A673 (cell line): ENCODE measurements at regions not wholly inside any gene's neighbourhood (a gene's known extent, or its start where the extent isn't known, plus 50 kb on each side); places are given as distances from the start of the nearest gene placed in this dataset.

ENCODE experiments used
- BruUV-seq: library from RNA; stranded (reverse); fragments of 400-500 nt; replicated peaks from 2 replicates; lab custom pipeline; 2021; lab: Mats Ljungman, UMichigan
- CTCF ChIA-PET: fragments of 300-600 bp; sonication (Branson Sonifier 250); formaldehyde crosslinking; loops from one replicate; lab custom pipeline; 2022; ENCODE audit warnings: antibody characterized with exemption; lab: Charles Lee
- POLR2A ChIA-PET: fragments of 300-600 bp; sonication (Branson Sonifier 250); formaldehyde crosslinking; loops from one replicate; lab custom pipeline; 2022; ENCODE audit warnings: antibody characterized with exemption; ENCODE audit not compliant: low non-redundant PET; lab: Charles Lee
- DNase-seq: peaks from one replicate; pipeline ENCODE4 v3.0.0-alpha.2; 2015; ENCODE audit warnings: low spot score
- H3K27ac ChIP-seq: fragments of 200-600 bp; sonication (generic); 2 replicates; pipeline ENCODE4 v1.5.1; 2016; ENCODE audit warnings: mixed run types, low read depth, mild to moderate bottlenecking, mixed read lengths, antibody characterized with exemption, low read length; ENCODE audit not compliant: poor library complexity, severe bottlenecking
- H3K27me3 ChIP-seq: fragments of 200-600 bp; sonication (generic); replicated peaks from 2 replicates; pipeline ENCODE4 v1.6.1; 2017; ENCODE audit warnings: mixed run types, low read depth, mild to moderate bottlenecking, mixed read lengths, antibody characterized with exemption, low read length; ENCODE audit not compliant: insufficient read depth, poor library complexity
- H3K36me3 ChIP-seq: fragments of 200-600 bp; sonication (generic); 2 replicates; pipeline ENCODE4 v1.6.1; 2016; ENCODE audit warnings: mixed run types, mild to moderate bottlenecking, mixed read lengths, antibody characterized with exemption, low read length; ENCODE audit not compliant: insufficient read depth, poor library complexity, severe bottlenecking
- H3K4me1 ChIP-seq: fragments of 200-600 bp; sonication (generic); 2 replicates; pipeline ENCODE4 v1.6.1; 2017; ENCODE audit warnings: mixed run types, mild to moderate bottlenecking, mixed read lengths, antibody characterized with exemption, low read length; ENCODE audit not compliant: insufficient read depth, poor library complexity, severe bottlenecking
- H3K4me3 ChIP-seq: fragments of 200-600 bp; sonication (generic); 2 replicates; pipeline ENCODE4 v1.5.1; 2016; ENCODE audit warnings: low read depth, mixed run types, mild to moderate bottlenecking, mixed read lengths, low read length; ENCODE audit not compliant: poor library complexity, severe bottlenecking
- H3K9me3 ChIP-seq: fragments of 200-600 bp; sonication (generic); 2 replicates; pipeline ENCODE4 v1.6.1; 2016; ENCODE audit warnings: mixed run types, low read depth, mild to moderate bottlenecking, mixed read lengths, antibody characterized with exemption, low read length; ENCODE audit not compliant: poor library complexity, severe bottlenecking
- CTCF ChIP-seq: fragments of 300-800, 200-600 bp; sonication (generic); conservative IDR thresholded peaks from 2 replicates; pipeline ENCODE4 v1.5.1; 2017; ENCODE audit warnings: low read depth, mild to moderate bottlenecking, antibody characterized with exemption, low read length, moderate library complexity, mixed read lengths
- EZH2 ChIP-seq: fragments of 200-600 bp; sonication (generic); IDR thresholded peaks from 2 replicates; pipeline ENCODE4 v1.6.1; 2017; ENCODE audit warnings: borderline replicate concordance, low read depth, mild to moderate bottlenecking, mixed read lengths, antibody characterized with exemption, low read length; ENCODE audit not compliant: poor library complexity, severe bottlenecking
- intact Hi-C: fragments of 100-400 bp; cut with micrococcal nuclease; formaldehyde crosslinking; loops from one replicate; pipeline ENCODE4 v1.10.0; 2022; ENCODE audit not compliant: unreplicated experiment

GRCh38 chr4:137979938-137980337 lies 262.2 kb downstream of the SLC7A11 start:
- H3K4me3 ChIP-seq = no peak overlapping the region
- no peaks in the 10 kb centered on the region for H3K4me1 ChIP-seq
- no peak overlapping the region for H3K27ac ChIP-seq
- ChIA-PET POLR2A (no interaction called here), CTCF (no interaction called here)
- no peaks in the 10 kb centered on the region for H3K9me3 ChIP-seq
- no peak for DNase-seq
- intact Hi-C loops = no loop called here
- H3K36me3 ChIP-seq = no peaks in the 10 kb centered on the region
- no peak for TF ChIP-seq CTCF
- TF ChIP-seq EZH2 = no peak
- H3K27me3 ChIP-seq = no peaks in the 10 kb centered on the region
- no TSS peak for BruUV-seq

GRCh38 chr4:137968956-137969678 lies 273.0 kb downstream of the SLC7A11 start:
- no peak overlapping the region for H3K4me3 ChIP-seq
- POLR2A ChIA-PET = no interaction called here
- H3K36me3 ChIP-seq = no peaks in the 10 kb centered on the region
- CTCF ChIA-PET = no interaction called here
- intact Hi-C loops = no loop called here
- no peaks in the 10 kb centered on the region for H3K27me3 ChIP-seq
- no TSS peak for BruUV-seq
- no peak overlapping the region for H3K27ac ChIP-seq
- no peak for DNase-seq
- H3K9me3 ChIP-seq = no peaks in the 10 kb centered on the region
- H3K4me1 ChIP-seq = no peaks in the 10 kb centered on the region
- TF ChIP-seq CTCF = no peak
- no peak for TF ChIP-seq EZH2

- intact Hi-C loops = no loop called here
These were observed 274.5 kb downstream of the SLC7A11 start for GRCh38 chr4:137967480-137968190.

More at GRCh38 chr4:137967480-137968190, 274.5 kb downstream of the SLC7A11 start:
- H3K27ac ChIP-seq = no peak overlapping the region
- H3K4me3 ChIP-seq = no peak overlapping the region
- no peaks in the 10 kb centered on the region for H3K4me1 ChIP-seq
- BruUV-seq = no TSS peak
- DNase-seq = peak; percentile 14
- H3K9me3 ChIP-seq = no peaks in the 10 kb centered on the region
- POLR2A ChIA-PET = no interaction called here
- H3K27me3 ChIP-seq = no peaks in the 10 kb centered on the region
- no peaks in the 10 kb centered on the region for H3K36me3 ChIP-seq
- CTCF ChIA-PET = no interaction called here
- TF ChIP-seq CTCF = no peak
- no peak for TF ChIP-seq EZH2
